Choroid plexus epithelial cell (primary cell): ENCODE measurements at regions not wholly inside any gene's neighbourhood (a gene's known extent, or its start where the extent isn't known, plus 50 kb on each side); places are given as distances from the start of the nearest gene placed in this dataset.

Source experiments
- DNase-seq: peaks from one replicate; pipeline ENCODE4 v3.0.0-alpha.2; 2010; ENCODE audit warnings: low read depth
- H3K4me3 ChIP-seq: 2 replicates; pipeline ENCODE4 v1.5.1; 2011; ENCODE audit warnings: low read depth, mild to moderate bottlenecking, control low read depth, low read length, moderate library complexity
- TF ChIP-seq, protein P1 (sequence below): conservative IDR thresholded peaks from 2 replicates; pipeline ENCODE4 v1.5.1; 2011; ENCODE audit warnings: low read depth, mild to moderate bottlenecking, control low read depth, inconsistent platforms, low read length, moderate library complexity

DNA sequence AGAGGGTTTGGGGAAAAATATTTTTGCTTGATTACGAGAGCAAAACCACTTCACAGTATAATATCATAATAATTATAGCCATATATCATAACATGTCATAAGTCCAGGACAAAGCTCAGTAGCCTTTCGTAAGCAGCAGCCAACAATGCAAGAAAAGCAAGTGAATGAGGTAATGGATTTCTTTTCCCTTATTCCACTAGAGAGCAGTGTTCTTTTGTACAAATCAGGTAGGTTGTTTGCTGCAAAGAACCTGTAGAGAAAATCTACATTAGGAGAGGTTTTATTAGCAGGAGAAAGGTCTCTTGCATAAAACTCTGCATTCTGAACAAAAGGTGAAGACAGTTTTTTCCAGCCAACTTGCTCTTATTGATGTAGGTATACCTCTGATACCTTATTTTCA, 1033.4 kb downstream of the TLE4 start:
- peak; percentile 81 for DNase-seq
- TF ChIP-seq, protein P1, sequence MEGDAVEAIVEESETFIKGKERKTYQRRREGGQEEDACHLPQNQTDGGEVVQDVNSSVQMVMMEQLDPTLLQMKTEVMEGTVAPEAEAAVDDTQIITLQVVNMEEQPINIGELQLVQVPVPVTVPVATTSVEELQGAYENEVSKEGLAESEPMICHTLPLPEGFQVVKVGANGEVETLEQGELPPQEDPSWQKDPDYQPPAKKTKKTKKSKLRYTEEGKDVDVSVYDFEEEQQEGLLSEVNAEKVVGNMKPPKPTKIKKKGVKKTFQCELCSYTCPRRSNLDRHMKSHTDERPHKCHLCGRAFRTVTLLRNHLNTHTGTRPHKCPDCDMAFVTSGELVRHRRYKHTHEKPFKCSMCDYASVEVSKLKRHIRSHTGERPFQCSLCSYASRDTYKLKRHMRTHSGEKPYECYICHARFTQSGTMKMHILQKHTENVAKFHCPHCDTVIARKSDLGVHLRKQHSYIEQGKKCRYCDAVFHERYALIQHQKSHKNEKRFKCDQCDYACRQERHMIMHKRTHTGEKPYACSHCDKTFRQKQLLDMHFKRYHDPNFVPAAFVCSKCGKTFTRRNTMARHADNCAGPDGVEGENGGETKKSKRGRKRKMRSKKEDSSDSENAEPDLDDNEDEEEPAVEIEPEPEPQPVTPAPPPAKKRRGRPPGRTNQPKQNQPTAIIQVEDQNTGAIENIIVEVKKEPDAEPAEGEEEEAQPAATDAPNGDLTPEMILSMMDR = peak; percentile 64

GRCh38 chr9:80602291-80602690, 1030.5 kb downstream of the TLE4 start:
- no peak overlapping the region for H3K4me3 ChIP-seq
- TF ChIP-seq, protein P1 = no peak
- no peak for DNase-seq

More for the DNA sequence above, 1033.4 kb downstream of the TLE4 start:
- no peak overlapping the region for H3K4me3 ChIP-seq

- no peak for DNase-seq
- TF ChIP-seq, protein P1 = no peak
- H3K4me3 ChIP-seq = no peak overlapping the region
Observed at GRCh38 chr9:80596579-80596978, 1024.8 kb downstream of the TLE4 start.

GRCh38 chr9:80595192-80595591, 1023.4 kb downstream of the TLE4 start:
- TF ChIP-seq, protein P1 = no peak
- no peak overlapping the region for H3K4me3 ChIP-seq
- DNase-seq = no peak

DNA sequence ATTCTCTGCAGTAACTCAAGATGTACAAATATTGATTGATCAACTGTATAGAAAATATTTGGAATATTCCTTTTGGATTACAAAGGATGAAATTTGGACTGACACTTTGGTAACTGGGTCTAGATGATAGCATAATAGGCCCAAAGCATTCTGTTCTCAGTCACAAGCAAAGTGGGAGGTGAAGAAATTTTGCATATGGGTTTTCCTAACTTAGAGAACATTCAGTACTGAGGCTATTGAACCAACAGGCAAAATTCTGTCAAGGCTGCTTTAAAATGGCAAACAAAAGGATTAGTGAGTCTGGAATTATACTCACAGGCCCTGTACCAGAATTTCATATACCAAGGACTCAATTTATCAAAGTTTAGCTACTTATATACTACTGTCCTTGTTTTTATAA, 1020.6 kb downstream of the TLE4 start:
- DNase-seq = no peak
- H3K4me3 ChIP-seq = no peak overlapping the region
- TF ChIP-seq, protein P1 = no peak

DNA sequence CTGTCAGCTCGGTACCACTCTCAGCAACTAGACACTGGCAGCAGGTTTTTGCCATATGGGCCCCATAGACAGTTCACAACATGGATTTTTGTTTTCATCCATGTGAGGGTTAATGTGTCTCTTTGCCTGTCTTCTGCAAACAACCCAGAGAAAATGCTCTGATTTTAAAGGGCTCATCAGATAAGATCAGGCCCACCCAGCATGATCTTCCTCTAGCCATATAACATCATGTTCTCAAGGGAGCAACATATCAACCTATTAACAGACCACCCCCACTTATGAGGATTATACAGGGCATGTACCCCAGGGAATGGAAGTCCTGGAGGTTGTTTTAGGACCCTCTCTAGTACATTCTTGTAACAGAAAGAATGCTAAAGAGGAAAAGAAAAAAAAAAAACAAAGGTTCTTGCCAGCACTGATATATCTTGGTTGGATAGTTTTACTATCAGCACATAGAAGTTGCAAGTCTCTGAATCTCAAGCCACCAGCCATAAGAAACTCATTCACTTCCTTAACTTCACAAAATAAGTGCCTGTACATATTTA, 1015.1 kb downstream of the TLE4 start:
- H3K4me3 ChIP-seq = no peak overlapping the region
- no peak for DNase-seq
- TF ChIP-seq, protein P1 = no peak

- TF ChIP-seq, protein P1 = no peak
- DNase-seq = no peak
Observed at GRCh38 chr9:80571953-80572352, 1000.2 kb downstream of the TLE4 start.

More at GRCh38 chr9:80571953-80572352, 1000.2 kb downstream of the TLE4 start:
- H3K4me3 ChIP-seq = no peak overlapping the region
